ENCODE measurements at regions not wholly inside any gene's neighbourhood (a gene's known extent, or its start where the extent isn't known, plus 50 kb on each side); places are given as distances from the start of the nearest gene placed in this dataset.

- Histone ChIP-seq H4K91ac (ENCODE audit: low read depth, low read length) (no peak overlapping the region), H3K4me1 (ENCODE audit: control insufficient read depth in 1 of 2, insufficient read depth in 2 of 2, low read length in 2 of 2) (no peaks in the 10 kb centered on the region), H3K23ac (ENCODE audit: low read length) (no peak overlapping the region), H4K8ac (ENCODE audit: low read depth, low read length) (no peak overlapping the region), H3K36me3 (ENCODE audit: control insufficient read depth in 1 of 2, insufficient read depth in 2 of 2, low read length in 2 of 2) (no peaks in the 10 kb centered on the region), H2BK120ac (ENCODE audit: insufficient read depth, low read length, poor library complexity) (no peak overlapping the region), H2AK5ac (ENCODE audit: low read length) (no peak overlapping the region), H3K14ac (ENCODE audit: low read length) (no peak overlapping the region), H3K79me2 (ENCODE audit: control insufficient read depth, insufficient read depth, low read length, poor library complexity) (no peaks in the 10 kb centered on the region), H3K9ac (ENCODE audit: low read length) (no peak overlapping the region), H3K4me3 (ENCODE audit: low read depth, low read length) (no peak overlapping the region), H3K9me3 (ENCODE audit: insufficient read depth, low read depth, low read length) (no peaks in the 10 kb centered on the region), H2BK12ac (ENCODE audit: low read length) (no peak overlapping the region), H3K4ac (ENCODE audit: low read depth, low read length) (no peak overlapping the region), H3K4me2 (ENCODE audit: low read length) (no peak overlapping the region), H3K79me1 (ENCODE audit: low read length) (no peaks in the 10 kb centered on the region), H2AFZ (ENCODE audit: insufficient read depth, low read length, poor library complexity) (no peak overlapping the region), H3K27me3 (ENCODE audit: insufficient read depth, low read length) (no peaks in the 10 kb centered on the region), H4K12ac (ENCODE audit: low read depth, low read length) (no peak overlapping the region), H2BK5ac (ENCODE audit: low read depth, low read length, poor library complexity) (no peak overlapping the region), H3K18ac (ENCODE audit: low read length) (no peak overlapping the region), H3K27ac (ENCODE audit: low read depth, low read length) (no peak overlapping the region)
- DNase-seq: no peak
- no CpG with 5 or more reads among the region's 1 CpG for WGBS (ENCODE audit: extremely low coverage, insufficient coverage, insufficient read length)
These were observed 1377.2 kb upstream of the MIR17HG start for GRCh38 chr13:89970353-89970709.

GRCh38 chr13:89977203-89977602, 1370.3 kb upstream of the MIR17HG start:
- Histone ChIP-seq H2BK12ac (ENCODE audit: low read length) (no peak overlapping the region), H3K9me3 (ENCODE audit: insufficient read depth, low read depth, low read length) (no peaks in the 10 kb centered on the region), H4K91ac (ENCODE audit: low read depth, low read length) (no peak overlapping the region), H3K79me1 (ENCODE audit: low read length) (no peaks in the 10 kb centered on the region), H2BK120ac (ENCODE audit: insufficient read depth, low read length, poor library complexity) (no peak overlapping the region), H3K14ac (ENCODE audit: low read length) (no peak overlapping the region), H3K79me2 (ENCODE audit: control insufficient read depth, insufficient read depth, low read length, poor library complexity) (no peaks in the 10 kb centered on the region), H2AK5ac (ENCODE audit: low read length) (no peak overlapping the region), H3K18ac (ENCODE audit: low read length) (no peak overlapping the region), H3K4ac (ENCODE audit: low read depth, low read length) (no peak overlapping the region), H4K8ac (ENCODE audit: low read depth, low read length) (no peak overlapping the region), H3K4me1 (ENCODE audit: control insufficient read depth in 1 of 2, insufficient read depth in 2 of 2, low read length in 2 of 2) (no peaks in the 10 kb centered on the region), H2BK5ac (ENCODE audit: low read depth, low read length, poor library complexity) (no peak overlapping the region), H2AFZ (ENCODE audit: insufficient read depth, low read length, poor library complexity) (no peak overlapping the region), H3K4me3 (ENCODE audit: low read depth, low read length) (no peak overlapping the region), H3K27me3 (ENCODE audit: insufficient read depth, low read length) (no peaks in the 10 kb centered on the region), H3K4me2 (ENCODE audit: low read length) (no peak overlapping the region), H3K23ac (ENCODE audit: low read length) (no peak overlapping the region), H3K9ac (ENCODE audit: low read length) (no peak overlapping the region), H3K36me3 (ENCODE audit: control insufficient read depth in 1 of 2, insufficient read depth in 2 of 2, low read length in 2 of 2) (no peaks in the 10 kb centered on the region), H3K27ac (ENCODE audit: low read depth, low read length) (no peak overlapping the region), H4K12ac (ENCODE audit: low read depth, low read length) (no peak overlapping the region)
- WGBS (ENCODE audit: extremely low coverage, insufficient coverage, insufficient read length): no CpG with 5 or more reads among the region's 3 CpGs
- no peak for DNase-seq

GRCh38 chr13:89980896-89981295, 1366.6 kb upstream of the MIR17HG start:
- H3K79me2 ChIP-seq (ENCODE audit: control insufficient read depth, insufficient read depth, low read length, poor library complexity): no peaks in the 10 kb centered on the region
- no peaks in the 10 kb centered on the region for H3K9me3 ChIP-seq (ENCODE audit: insufficient read depth, low read depth, low read length)
- no peak overlapping the region for H3K27ac ChIP-seq (ENCODE audit: low read depth, low read length)
- H3K27me3 ChIP-seq (ENCODE audit: insufficient read depth, low read length): no peaks in the 10 kb centered on the region
- no peak overlapping the region for H2AFZ ChIP-seq (ENCODE audit: insufficient read depth, low read length, poor library complexity)
- no peak overlapping the region for H3K23ac ChIP-seq (ENCODE audit: low read length)
- no peak overlapping the region for H4K8ac ChIP-seq (ENCODE audit: low read depth, low read length)
- H3K36me3 ChIP-seq (ENCODE audit: control insufficient read depth in 1 of 2, insufficient read depth in 2 of 2, low read length in 2 of 2): no peaks in the 10 kb centered on the region
- no peak overlapping the region for H4K91ac ChIP-seq (ENCODE audit: low read depth, low read length)
- no peak overlapping the region for H2AK5ac ChIP-seq (ENCODE audit: low read length)
- no peak overlapping the region for H3K18ac ChIP-seq (ENCODE audit: low read length)
- H3K9ac ChIP-seq (ENCODE audit: low read length): no peak overlapping the region
- H3K14ac ChIP-seq (ENCODE audit: low read length): no peak overlapping the region
- H3K4ac ChIP-seq (ENCODE audit: low read depth, low read length): no peak overlapping the region
- H3K4me3 ChIP-seq (ENCODE audit: low read depth, low read length): no peak overlapping the region
- H4K12ac ChIP-seq (ENCODE audit: low read depth, low read length): no peak overlapping the region
- H3K4me2 ChIP-seq (ENCODE audit: low read length): no peak overlapping the region
- DNase-seq: no peak
- H2BK5ac ChIP-seq (ENCODE audit: low read depth, low read length, poor library complexity): no peak overlapping the region
- H2BK120ac ChIP-seq (ENCODE audit: insufficient read depth, low read length, poor library complexity): no peak overlapping the region
- no peak overlapping the region for H2BK12ac ChIP-seq (ENCODE audit: low read length)
- H3K4me1 ChIP-seq (ENCODE audit: control insufficient read depth in 1 of 2, insufficient read depth in 2 of 2, low read length in 2 of 2): no peaks in the 10 kb centered on the region
- no peaks in the 10 kb centered on the region for H3K79me1 ChIP-seq (ENCODE audit: low read length)

GRCh38 chr13:89982407-89983095, 1364.9 kb upstream of the MIR17HG start:
- Histone ChIP-seq H3K4me1 (ENCODE audit: control insufficient read depth in 1 of 2, insufficient read depth in 2 of 2, low read length in 2 of 2) (no peaks in the 10 kb centered on the region), H3K4me2 (ENCODE audit: low read length) (no peak overlapping the region), H3K9me3 (ENCODE audit: insufficient read depth, low read depth, low read length) (no peaks in the 10 kb centered on the region), H3K9ac (ENCODE audit: low read length) (no peak overlapping the region), H4K91ac (ENCODE audit: low read depth, low read length) (no peak overlapping the region), H3K27me3 (ENCODE audit: insufficient read depth, low read length) (no peaks in the 10 kb centered on the region), H2BK120ac (ENCODE audit: insufficient read depth, low read length, poor library complexity) (no peak overlapping the region), H3K4ac (ENCODE audit: low read depth, low read length) (no peak overlapping the region), H3K36me3 (ENCODE audit: control insufficient read depth in 1 of 2, insufficient read depth in 2 of 2, low read length in 2 of 2) (no peaks in the 10 kb centered on the region), H4K12ac (ENCODE audit: low read depth, low read length) (no peak overlapping the region), H2AK5ac (ENCODE audit: low read length) (no peak overlapping the region), H3K18ac (ENCODE audit: low read length) (no peak overlapping the region), H3K23ac (ENCODE audit: low read length) (no peak overlapping the region), H3K27ac (ENCODE audit: low read depth, low read length) (no peak overlapping the region), H3K14ac (ENCODE audit: low read length) (no peak overlapping the region), H2AFZ (ENCODE audit: insufficient read depth, low read length, poor library complexity) (no peak overlapping the region), H4K8ac (ENCODE audit: low read depth, low read length) (no peak overlapping the region), H2BK5ac (ENCODE audit: low read depth, low read length, poor library complexity) (no peak overlapping the region), H2BK12ac (ENCODE audit: low read length) (no peak overlapping the region), H3K79me1 (ENCODE audit: low read length) (no peaks in the 10 kb centered on the region), H3K79me2 (ENCODE audit: control insufficient read depth, insufficient read depth, low read length, poor library complexity) (no peaks in the 10 kb centered on the region), H3K4me3 (ENCODE audit: low read depth, low read length) (no peak overlapping the region)
- WGBS (ENCODE audit: extremely low coverage, insufficient coverage, insufficient read length): no CpG with 5 or more reads among the region's 5 CpGs
- DNase-seq: peak in 1 of 2 donors; percentile 4

Data from trophoblast cell (in vitro differentiated cells and primary cell).